Upper lobe of left lung (tissue), 6 donors: ENCODE measurements at regions not wholly inside any gene's neighbourhood (a gene's known extent, or its start where the extent isn't known, plus 50 kb on each side); places are given as distances from the start of the nearest gene placed in this dataset.

Source experiments
- ATAC-seq, 2 donors: fragments of 200-7000 bp; cut with Tn5 transposase; one replicate each; pipeline ENCODE4 v1.9.1; 2022; ENCODE audit warnings: mild to moderate bottlenecking in 2 of 2, moderate library complexity in 2 of 2; ENCODE audit not compliant: low FRiP score in 2 of 2
- DNase-seq, 2 donors: peaks; one replicate each; pipeline ENCODE4 v3.0.0-alpha.2; 2019 to 2020
- H3K27ac ChIP-seq, 4 donors: fragments of 200-600 bp; sonication (generic); one replicate each; pipeline ENCODE4 v1.5.1; 2016 to 2019
- H3K27me3 ChIP-seq, 4 donors: fragments of 200-600 bp; sonication (generic); one replicate each; pipeline ENCODE4 v1.5.1; 2017 to 2019
- H3K36me3 ChIP-seq, 4 donors: fragments of 200-600 bp; sonication (generic); one replicate each; pipeline ENCODE4 v1.5.1; 2016 to 2019
- H3K4me1 ChIP-seq, 4 donors: fragments of 200-600 bp; sonication (generic); one replicate each; pipeline ENCODE4 v1.5.1; 2018 to 2019
- H3K4me3 ChIP-seq, 4 donors: fragments of 200-600 bp; sonication (generic); one replicate each; pipeline ENCODE4 v1.5.1; 2017 to 2019; ENCODE audit warnings: mild to moderate bottlenecking in 2 of 4, moderate library complexity in 1 of 4
- H3K9me3 ChIP-seq, 4 donors: fragments of 200-600 bp; sonication (generic); one replicate each; pipeline ENCODE4 v1.5.1; 2018 to 2019
- CTCF ChIP-seq, 6 experiments: fragments of 450-650 bp in 4 of 6; fragments of 200-600 bp in 2 of 6; sonication (generic) in 2 of 6; IDR thresholded peaks; one replicate each; pipeline ENCODE4 v1.5.1; 2016 to 2019; ENCODE audit warnings: antibody characterized with exemption in 6 of 6
- EP300 ChIP-seq, 4 donors: sonication (generic); formaldehyde crosslinking; IDR thresholded peaks; one replicate each; pipeline ENCODE4 v1.5.1; 2017; ENCODE audit warnings: antibody characterized with exemption in 4 of 4, control low read depth in 2 of 4
- POLR2A ChIP-seq, 4 donors: fragments of 450-650 bp; IDR thresholded peaks; one replicate each; pipeline ENCODE4 v1.5.1; 2016 to 2017; ENCODE audit warnings: antibody characterized with exemption in 4 of 4, mild to moderate bottlenecking in 2 of 4
- POLR2AphosphoS5 ChIP-seq, 2 donors: sonication (generic); formaldehyde crosslinking; IDR thresholded peaks; one replicate each; pipeline ENCODE4 v1.5.1; 2017; ENCODE audit warnings: antibody characterized with exemption in 2 of 2
- WGBS, 2 donors: methylation state at CpG; one replicate each; pipeline ENCODE4 v1.1.5; 2017 to 2018; 5-methylcytosine and 5-hydroxymethylcytosine counted together
- donor health status: DM: no; HTN: no; CAD: no; lungs with moderate emphysema.
- donor health status: DM: no; HTN: yes; CAD: no; lungs with severe emphysema.

GRCh38 chr10:62869958-62870357 lies 53.8 kb upstream of the EGR2 start:
- TF ChIP-seq POLR2A (IDR thresholded peaks at IDR 0.05) (no peak), EP300 (IDR thresholded peaks at IDR 0.05) (no peak), CTCF (IDR thresholded peaks at IDR 0.05) (no peak), POLR2AphosphoS5 (IDR thresholded peaks at IDR 0.05) (no peak)
- ATAC-seq = no peak
- WGBS, 2 donors = 86 to 89% methylated on average over 3 of the region's 3 CpGs

GRCh38 chr10:62866941-62867340 lies 50.8 kb upstream of the EGR2 start:
- H3K4me1 ChIP-seq = no peaks in the 10 kb centered on the region
- no peak overlapping the region for H3K27ac ChIP-seq
- DNase-seq (no peak), ATAC-seq (no peak)
- no peaks in the 10 kb centered on the region for H3K9me3 ChIP-seq
- H3K27me3 ChIP-seq = no peaks in the 10 kb centered on the region
- TF ChIP-seq POLR2AphosphoS5 (IDR thresholded peaks at IDR 0.05) (no peak), POLR2A (IDR thresholded peaks at IDR 0.05) (no peak), EP300 (IDR thresholded peaks at IDR 0.05) (no peak), CTCF (IDR thresholded peaks at IDR 0.05) (no peak)
- 82% methylated on average over 1 of the region's 1 CpG for WGBS, 2 donors
- no peak overlapping the region for H3K4me3 ChIP-seq
- no peaks in the 10 kb centered on the region for H3K36me3 ChIP-seq

More at GRCh38 chr10:62869958-62870357, 53.8 kb upstream of the EGR2 start:
- H3K4me3 ChIP-seq = no peak overlapping the region
- H3K4me1 ChIP-seq = no peaks in the 10 kb centered on the region
- no peak overlapping the region for H3K27ac ChIP-seq
- no peak for DNase-seq
- H3K27me3 ChIP-seq = no peaks in the 10 kb centered on the region
- H3K36me3 ChIP-seq = no peaks in the 10 kb centered on the region
- no peaks in the 10 kb centered on the region for H3K9me3 ChIP-seq

- no peak overlapping the region for H3K27ac ChIP-seq
- no peaks in the 10 kb centered on the region for H3K9me3 ChIP-seq
- DNase-seq = no peak
- TF ChIP-seq CTCF (IDR thresholded peaks at IDR 0.05) (no peak), EP300 (IDR thresholded peaks at IDR 0.05) (no peak), POLR2A (IDR thresholded peaks at IDR 0.05) (no peak), POLR2AphosphoS5 (IDR thresholded peaks at IDR 0.05) (no peak)
- H3K4me1 ChIP-seq = no peaks in the 10 kb centered on the region
- H3K36me3 ChIP-seq = no peaks in the 10 kb centered on the region
- H3K4me3 ChIP-seq = no peak overlapping the region
- ATAC-seq = no peak
- 70 to 80% methylated on average over 2 of the region's 2 CpGs for WGBS, 2 donors
- H3K27me3 ChIP-seq = no peaks in the 10 kb centered on the region
Observed at GRCh38 chr10:62866451-62866850, 50.3 kb upstream of the EGR2 start.
